Right lobe of liver (tissue), 6 donors: ENCODE measurements at regions not wholly inside any gene's neighbourhood (a gene's known extent, or its start where the extent isn't known, plus 50 kb on each side); places are given as distances from the start of the nearest gene placed in this dataset.

Source experiments
- ATAC-seq, 4 donors: fragments of 200-7000 bp; cut with Tn5 transposase; one replicate each; pipeline ENCODE4 v1.9.1; 2020; ENCODE audit warnings: mild to moderate bottlenecking in 4 of 4, moderate library complexity in 4 of 4
- DNase-seq, 3 donors: peaks; one replicate each; pipeline ENCODE4 v3.0.0-alpha.2; 2020
- H3K27ac ChIP-seq, 3 donors: fragments of 200-600 bp; one replicate each; pipeline ENCODE4 v1.8.0; 2022
- H3K27me3 ChIP-seq, 2 donors: fragments of 200-600 bp; one replicate each; pipeline ENCODE4 v1.8.0; 2022
- H3K36me3 ChIP-seq, 4 donors: fragments of 200-600 bp; sonication (generic) in 1 of 4; one replicate each; pipeline versions ENCODE4 v1.5.1 to v1.8.0; 2017 to 2022; ENCODE audit warnings: control low read depth in 1 of 4
- H3K4me1 ChIP-seq, 4 donors: fragments of 200-600 bp; sonication (generic) in 1 of 4; one replicate each; pipeline versions ENCODE4 v1.5.1 to v1.8.0; 2017 to 2022; ENCODE audit warnings: control low read depth in 1 of 4
- H3K4me3 ChIP-seq, 3 donors: fragments of 200-600 bp; one replicate each; pipeline ENCODE4 v1.8.0; 2022
- H3K9me3 ChIP-seq, 4 donors: fragments of 200-600 bp; sonication (generic) in 1 of 4; one replicate each; pipeline versions ENCODE4 v1.5.1 to v1.8.0; 2017 to 2022; ENCODE audit warnings: control low read depth in 1 of 4
- POLR2A ChIP-seq: fragments of 450-650 bp; IDR thresholded peaks from one replicate; pipeline ENCODE4 v1.6.1; 2017; ENCODE audit warnings: antibody characterized with exemption, mild to moderate bottlenecking
- WGBS: methylation state at CpG from one replicate; pipeline ENCODE4 v1.1.6; 2018; ENCODE audit warnings: low coverage, low lambda C conversion rate; ENCODE audit not compliant: insufficient coverage; ENCODE audit errors: missing lambda C conversion rate; 5-methylcytosine and 5-hydroxymethylcytosine counted together
- intact Hi-C, 2 donors: fragments of 100-400 bp; cut with DNase I; formaldehyde crosslinking; loops; one replicate each; pipeline versions ENCODE4 v1.11.2 to v1.14.1; 2022
- TF ChIP-seq, protein P1 (sequence below), 4 donors: fragments of 200-600 bp in 3 of 4; fragments of 450-650 bp in 1 of 4; IDR thresholded peaks; one replicate each; pipeline versions ENCODE4 v1.5.1 to v1.8.0; 2016 to 2022; ENCODE audit warnings: antibody characterized with exemption in 4 of 4, mild to moderate bottlenecking in 2 of 4
- donor health status: DM: no; HTN: yes; CAD: no.
- donor health status: DM: no; HTN: no; CAD: no.
- donor health status: DM: no; HTN: no; CAD: no.
- donor health status: DM: no; HTN: yes; CAD: no.
- donor health status: DM: no; HTN: yes; CAD: no.

GRCh38 chr20:10949930-10950783 is 276.4 kb upstream of the JAG1 start:
- TF ChIP-seq, protein P1, sequence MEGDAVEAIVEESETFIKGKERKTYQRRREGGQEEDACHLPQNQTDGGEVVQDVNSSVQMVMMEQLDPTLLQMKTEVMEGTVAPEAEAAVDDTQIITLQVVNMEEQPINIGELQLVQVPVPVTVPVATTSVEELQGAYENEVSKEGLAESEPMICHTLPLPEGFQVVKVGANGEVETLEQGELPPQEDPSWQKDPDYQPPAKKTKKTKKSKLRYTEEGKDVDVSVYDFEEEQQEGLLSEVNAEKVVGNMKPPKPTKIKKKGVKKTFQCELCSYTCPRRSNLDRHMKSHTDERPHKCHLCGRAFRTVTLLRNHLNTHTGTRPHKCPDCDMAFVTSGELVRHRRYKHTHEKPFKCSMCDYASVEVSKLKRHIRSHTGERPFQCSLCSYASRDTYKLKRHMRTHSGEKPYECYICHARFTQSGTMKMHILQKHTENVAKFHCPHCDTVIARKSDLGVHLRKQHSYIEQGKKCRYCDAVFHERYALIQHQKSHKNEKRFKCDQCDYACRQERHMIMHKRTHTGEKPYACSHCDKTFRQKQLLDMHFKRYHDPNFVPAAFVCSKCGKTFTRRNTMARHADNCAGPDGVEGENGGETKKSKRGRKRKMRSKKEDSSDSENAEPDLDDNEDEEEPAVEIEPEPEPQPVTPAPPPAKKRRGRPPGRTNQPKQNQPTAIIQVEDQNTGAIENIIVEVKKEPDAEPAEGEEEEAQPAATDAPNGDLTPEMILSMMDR (IDR thresholded peaks at IDR 0.05) = no peak
- TF ChIP-seq POLR2A = no peak
- H3K36me3 ChIP-seq = no peaks in the 10 kb centered on the region
- H3K9me3 ChIP-seq = no peaks in the 10 kb centered on the region
- no peak overlapping the region for H3K4me3 ChIP-seq
- H3K27ac ChIP-seq = no peak overlapping the region
- ATAC-seq (peak in 2 of 4 donors; percentile 17 to 25), DNase-seq (no peak)
- H3K27me3 ChIP-seq = no peaks in the 10 kb centered on the region
- intact Hi-C loops = no loop called here
- 55% methylated on average over 5 of the region's 5 CpGs for WGBS
- H3K4me1 ChIP-seq = no peaks in the 10 kb centered on the region

DNA sequence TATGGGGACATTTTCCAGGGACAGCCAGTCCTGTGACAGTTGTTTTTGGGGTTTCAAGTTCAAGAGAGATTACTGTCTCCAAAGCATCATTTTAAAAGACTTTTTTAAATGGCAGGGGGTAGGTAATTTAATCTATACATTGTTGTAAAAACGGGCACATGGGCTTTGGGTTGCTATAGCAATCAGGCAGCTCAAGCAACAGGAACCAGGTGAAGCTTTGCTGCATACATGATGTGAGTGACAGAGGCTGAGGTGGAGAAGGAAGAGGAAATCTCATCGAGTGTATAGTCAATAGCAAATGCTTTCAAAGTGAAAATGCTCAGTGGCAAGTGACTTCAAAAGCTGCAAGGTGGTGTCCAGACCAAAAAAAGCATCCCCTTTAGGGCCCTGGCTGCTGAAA is 277.4 kb upstream of the JAG1 start:
- H3K9me3 ChIP-seq = no peaks in the 10 kb centered on the region
- intact Hi-C loops = no loop called here
- H3K36me3 ChIP-seq = no peaks in the 10 kb centered on the region
- WGBS = 11% methylated on average over 2 of the region's 2 CpGs
- H3K27ac ChIP-seq = no peak overlapping the region
- DNase-seq (no peak), ATAC-seq (no peak)
- no peaks in the 10 kb centered on the region for H3K4me1 ChIP-seq
- no peak for TF ChIP-seq POLR2A
- TF ChIP-seq, protein P1 (IDR thresholded peaks at IDR 0.05) = no peak
- no peak overlapping the region for H3K4me3 ChIP-seq
- no peaks in the 10 kb centered on the region for H3K27me3 ChIP-seq

DNA sequence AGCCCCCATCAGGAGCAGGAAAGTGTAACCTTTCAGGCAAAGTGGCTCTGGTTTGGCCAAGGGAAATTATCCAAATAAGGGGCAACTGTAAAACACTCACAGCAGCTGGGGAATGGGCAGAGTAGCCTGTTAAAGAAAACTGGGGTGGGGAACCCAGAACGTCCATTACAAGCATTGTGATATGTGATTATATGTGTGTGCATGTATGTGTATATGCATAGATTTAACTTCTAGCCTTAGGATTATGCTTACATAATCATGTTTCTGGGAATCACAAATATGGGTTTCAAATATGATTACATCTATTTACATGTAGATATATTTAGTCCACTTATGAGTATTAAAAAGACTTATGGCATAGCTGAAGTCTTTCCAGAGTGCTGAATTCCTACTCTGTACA is 278.1 kb upstream of the JAG1 start:
- no peak for ATAC-seq
- no peaks in the 10 kb centered on the region for H3K4me1 ChIP-seq
- H3K27ac ChIP-seq = no peak overlapping the region
- no peaks in the 10 kb centered on the region for H3K36me3 ChIP-seq
- intact Hi-C loops = no loop called here
- no peaks in the 10 kb centered on the region for H3K27me3 ChIP-seq
- no peak overlapping the region for H3K4me3 ChIP-seq
- no peak for DNase-seq
- H3K9me3 ChIP-seq = no peaks in the 10 kb centered on the region
- WGBS = 40% methylated on average over 1 of the region's 1 CpG
- no peak for TF ChIP-seq POLR2A
- TF ChIP-seq, protein P1 (IDR thresholded peaks at IDR 0.05) = no peak

- H3K27ac ChIP-seq = no peak overlapping the region
- H3K4me1 ChIP-seq = no peaks in the 10 kb centered on the region
- 58% methylated on average over 2 of the region's 2 CpGs for WGBS
- ATAC-seq = no peak
- no peak for TF ChIP-seq POLR2A
- TF ChIP-seq, protein P1 (IDR thresholded peaks at IDR 0.05) = no peak
- H3K36me3 ChIP-seq = no peaks in the 10 kb centered on the region
- intact Hi-C loops = no loop called here
- DNase-seq = no peak
- H3K4me3 ChIP-seq = no peak overlapping the region
- no peaks in the 10 kb centered on the region for H3K9me3 ChIP-seq
- H3K27me3 ChIP-seq = no peaks in the 10 kb centered on the region
Measured at GRCh38 chr20:10953437-10953836, 279.6 kb upstream of the JAG1 start.
